ENCODE measurements at regions not wholly inside any gene's neighbourhood (a gene's known extent, or its start where the extent isn't known, plus 50 kb on each side); places are given as distances from the start of the nearest gene placed in this dataset.

GRCh38 chr20:6916938-6917337, 149.5 kb downstream of the BMP2 start:
- Histone ChIP-seq H3K27me3 (ENCODE audit: low read depth) (no peaks in the 10 kb centered on the region), H3K9me3 (no peaks in the 10 kb centered on the region), H3K36me3 (no peaks in the 10 kb centered on the region), H3K4me3 (no peak overlapping the region), H3K27ac (no peak overlapping the region), H3K4me1 (no peaks in the 10 kb centered on the region)
- DNase-seq (no peak), ATAC-seq (no peak)
- intact Hi-C loops (cut with DNase I) = no loop called here
- no peak for TF ChIP-seq CTCF (IDR thresholded peaks at IDR 0.05)

- intact Hi-C loops (cut with DNase I) = no loop called here
- DNase-seq (no peak), ATAC-seq (peak in 1 of 2 donors; percentile 29)
- TF ChIP-seq CTCF (IDR thresholded peaks at IDR 0.05) = no peak
- Histone ChIP-seq H3K36me3 (no peaks in the 10 kb centered on the region), H3K9me3 (no peaks in the 10 kb centered on the region), H3K4me1 (no peaks in the 10 kb centered on the region), H3K27me3 (ENCODE audit: low read depth) (no peaks in the 10 kb centered on the region), H3K27ac (no peak overlapping the region), H3K4me3 (no peak overlapping the region)
These were observed 152.4 kb downstream of the BMP2 start for GRCh38 chr20:6919792-6920468.

GRCh38 chr20:6920991-6921613, 153.6 kb downstream of the BMP2 start:
- Histone ChIP-seq H3K4me3 (no peak overlapping the region), H3K27me3 (ENCODE audit: low read depth) (no peaks in the 10 kb centered on the region), H3K27ac (no peak overlapping the region), H3K36me3 (no peaks in the 10 kb centered on the region), H3K9me3 (no peaks in the 10 kb centered on the region), H3K4me1 (no peaks in the 10 kb centered on the region)
- TF ChIP-seq CTCF (IDR thresholded peaks at IDR 0.05) = no peak
- DNase-seq = no peak
- intact Hi-C loops (cut with DNase I) = no loop called here
- no peak for ATAC-seq

- ATAC-seq (no peak), DNase-seq (no peak)
- Histone ChIP-seq H3K27ac (no peak overlapping the region), H3K9me3 (no peaks in the 10 kb centered on the region), H3K4me1 (no peaks in the 10 kb centered on the region), H3K4me3 (no peak overlapping the region), H3K36me3 (no peaks in the 10 kb centered on the region), H3K27me3 (ENCODE audit: low read depth) (no peaks in the 10 kb centered on the region)
- intact Hi-C loops (cut with DNase I) = no loop called here
- TF ChIP-seq CTCF (IDR thresholded peaks at IDR 0.05) = no peak
These were observed 154.4 kb downstream of the BMP2 start for GRCh38 chr20:6921717-6922386.

- Histone ChIP-seq H3K4me1 (no peaks in the 10 kb centered on the region), H3K27me3 (ENCODE audit: low read depth) (no peaks in the 10 kb centered on the region), H3K4me3 (no peak overlapping the region), H3K9me3 (no peaks in the 10 kb centered on the region), H3K27ac (no peak overlapping the region), H3K36me3 (no peaks in the 10 kb centered on the region)
- intact Hi-C loops (cut with DNase I) = no loop called here
- DNase-seq (no peak), ATAC-seq (no peak)
- TF ChIP-seq CTCF (IDR thresholded peaks at IDR 0.05) = no peak
These were observed 157.2 kb downstream of the BMP2 start for GRCh38 chr20:6924681-6925080.
